ENCODE measurements at regions not wholly inside any gene's neighbourhood (a gene's known extent, or its start where the extent isn't known, plus 50 kb on each side); places are given as distances from the start of the nearest gene placed in this dataset.

- Histone ChIP-seq H3K9me3 (no peaks in the 10 kb centered on the region), H3K4me2 (no peak overlapping the region), H3K27ac (no peak overlapping the region), H3K4me1 (no peaks in the 10 kb centered on the region), H3K4me3 (no peak overlapping the region)
- DNase-seq (ENCODE audit: low read depth in 1 of 2, low spot score in 1 of 2) (no peak), FAIRE-seq (no peak), ATAC-seq (no peak)
- ChIA-PET CTCF (interaction anchor here (1.2 kb wide), 1 partner anchor 13 kb away, joined by 3 read pairs; no protein-coding TSS in a partner anchor), POLR2A (no interaction called here)
- WGBS (ENCODE audit: missing lambda C conversion rate), result 5% methylated on average over 1 of the region's 1 CpG
- TF ChIP-seq TFCP2L1 (CRISPR knock-in tag; IDR thresholded peaks at IDR 0.05) (no peak), FOSL2 (IDR thresholded peaks at IDR 0.05) (no peak), FOSL2 (CRISPR knock-in tag; IDR thresholded peaks at IDR 0.05) (no peak), HDAC2 (IDR thresholded peaks at IDR 0.05) (no peak), ZFP36 (IDR thresholded peaks at IDR 0.05; ENCODE audit: borderline replicate concordance, partially characterized antibody) (no peak), CBX2 (IDR thresholded peaks at IDR 0.05; ENCODE audit: borderline replicate concordance, low read depth) (no peak), NR3C1 (IDR thresholded peaks at IDR 0.05) (no peak), PBX3 (IDR thresholded peaks at IDR 0.05) (no peak), EHF (CRISPR knock-in tag; IDR thresholded peaks at IDR 0.05) (no peak), KDM1A (IDR thresholded peaks at IDR 0.05; ENCODE audit: low read depth) (no peak), HES2 (IDR thresholded peaks at IDR 0.05) (no peak), PHF8 (IDR thresholded peaks at IDR 0.05; ENCODE audit: borderline replicate concordance, low read depth) (no peak), REST (IDR thresholded peaks at IDR 0.05) (no peak), HOXA7 (CRISPR knock-in tag; IDR thresholded peaks at IDR 0.05) (no peak), CEBPB (IDR thresholded peaks at IDR 0.05) (no peak)
Measured at GRCh38 chr2:118437501-118437900, 349.2 kb downstream of the INSIG2 start.

- no peak for DNase-seq (ENCODE audit: low read depth in 1 of 2, low spot score in 1 of 2)
- ChIA-PET POLR2A (no interaction called here), CTCF (interaction anchor here (0.9 to 2.1 kb wide), 3 partner anchors 25 to 428 kb away, joined by 3 to 9 read pairs (median 3); no protein-coding TSS in a partner anchor)
- ATAC-seq, result no peak
- TF ChIP-seq HMGXB4 (CRISPR knock-in tag; IDR thresholded peaks at IDR 0.05; ENCODE audit: borderline replicate concordance) (no peak), EHF (CRISPR knock-in tag; IDR thresholded peaks at IDR 0.05) (no peak), CBX8 (IDR thresholded peaks at IDR 0.05) (no peak), RNF2 (IDR thresholded peaks at IDR 0.05; ENCODE audit: borderline replicate concordance, low read depth) (no peak), RARB (CRISPR knock-in tag; IDR thresholded peaks at IDR 0.05) (no peak), FOSB (CRISPR knock-in tag; IDR thresholded peaks at IDR 0.05) (no peak)
- no peak overlapping the region for H3K4me2 ChIP-seq
- H3K4me1 ChIP-seq, result peaks cover 9% of the 10 kb centered on the region; the same call in 2 of the 3 replicates
- no peak for FAIRE-seq
- H3K4me3 ChIP-seq, result no peak overlapping the region
- WGBS (ENCODE audit: missing lambda C conversion rate), result 65% methylated on average over 4 of the region's 4 CpGs
- no peak overlapping the region for H3K27ac ChIP-seq
- no peaks in the 10 kb centered on the region for H3K9me3 ChIP-seq
Measured at GRCh38 chr2:118431997-118432396, 343.7 kb downstream of the INSIG2 start.
